Osteoblast (primary cell): ENCODE measurements at regions not wholly inside any gene's neighbourhood (a gene's known extent, or its start where the extent isn't known, plus 50 kb on each side); places are given as distances from the start of the nearest gene placed in this dataset.
"Not testable (repeated sequence)": the region's sequence is repeated elsewhere in the genome, so short reads cannot be mapped to it uniquely, and the experiment has no call there.

Source experiments
- DNase-seq: peaks from one replicate; pipeline ENCODE4 v3.0.0; 2011; ENCODE audit warnings: low spot score, mixed read lengths; ENCODE audit not compliant: insufficient read length; ENCODE audit errors: missing footprints
- H2AFZ ChIP-seq: 2 replicates; pipeline ENCODE4 v1.6.0; 2011; ENCODE audit warnings: mild to moderate bottlenecking, low read length
- H3K27ac ChIP-seq: 2 replicates; pipeline ENCODE4 v1.5.1; 2011; ENCODE audit warnings: mild to moderate bottlenecking, low read depth, low read length, moderate library complexity
- H3K27me3 ChIP-seq: 2 replicates; pipeline ENCODE4 v1.6.0; 2012; ENCODE audit warnings: mild to moderate bottlenecking, control low read depth, inconsistent platforms, low read length, moderate library complexity; ENCODE audit not compliant: insufficient read depth
- H3K36me3 ChIP-seq: 2 replicates; pipeline ENCODE4 v1.5.1; 2011; ENCODE audit warnings: mild to moderate bottlenecking, low read length, control low read depth, moderate library complexity; ENCODE audit not compliant: insufficient read depth
- H3K4me1 ChIP-seq: 2 replicates; pipeline ENCODE4 v1.5.1; 2011; ENCODE audit warnings: mild to moderate bottlenecking, low read length, control low read depth, moderate library complexity; ENCODE audit not compliant: insufficient read depth
- H3K4me2 ChIP-seq: 2 replicates; pipeline ENCODE4 v1.6.0; 2011; ENCODE audit warnings: mild to moderate bottlenecking, low read length; ENCODE audit not compliant: insufficient read depth
- H3K4me3 ChIP-seq: fragments of 200-600 bp; sonication (generic); 3 replicates; pipeline ENCODE4 v1.5.1; 2012; ENCODE audit warnings: mild to moderate bottlenecking, low read length, inconsistent platforms; ENCODE audit not compliant: insufficient read depth
- H3K79me2 ChIP-seq: 2 replicates; pipeline ENCODE4 v1.6.0; 2012; ENCODE audit warnings: mild to moderate bottlenecking, low read length, control low read depth, inconsistent platforms; ENCODE audit not compliant: insufficient read depth
- H3K9me3 ChIP-seq: 2 replicates; pipeline ENCODE4 v1.5.1; 2011; ENCODE audit warnings: low read depth, low read length, control low read depth
- H4K20me1 ChIP-seq: 2 replicates; pipeline ENCODE4 v1.6.0; 2012; ENCODE audit warnings: mild to moderate bottlenecking, low read length, control low read depth; ENCODE audit not compliant: insufficient read depth
- TF ChIP-seq, protein P1 (sequence below): IDR thresholded peaks from 2 replicates; pipeline ENCODE4 v1.5.1; 2011; ENCODE audit warnings: mild to moderate bottlenecking, low read depth, low read length, moderate library complexity; ENCODE audit errors: extremely low read depth

DNA sequence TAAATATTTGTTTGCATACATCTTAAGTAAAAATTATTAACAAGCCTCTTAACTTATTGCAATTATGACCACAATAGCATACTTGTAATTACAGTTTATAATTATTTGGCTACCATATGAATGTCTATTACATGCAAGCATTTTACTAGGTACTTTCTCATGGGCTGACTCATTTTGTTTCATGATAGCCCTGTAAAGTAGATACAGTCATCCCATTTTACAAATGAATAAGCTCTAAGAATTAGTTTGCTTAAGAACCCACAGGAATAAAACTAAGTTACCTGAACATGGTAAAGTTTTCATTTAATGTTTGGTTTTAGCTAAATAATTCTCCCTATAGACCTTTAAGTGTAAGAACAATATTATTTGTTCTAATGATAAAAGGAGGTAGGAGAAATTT lies 126.6 kb upstream of the IZUMO3 start:
- TF ChIP-seq, protein P1, sequence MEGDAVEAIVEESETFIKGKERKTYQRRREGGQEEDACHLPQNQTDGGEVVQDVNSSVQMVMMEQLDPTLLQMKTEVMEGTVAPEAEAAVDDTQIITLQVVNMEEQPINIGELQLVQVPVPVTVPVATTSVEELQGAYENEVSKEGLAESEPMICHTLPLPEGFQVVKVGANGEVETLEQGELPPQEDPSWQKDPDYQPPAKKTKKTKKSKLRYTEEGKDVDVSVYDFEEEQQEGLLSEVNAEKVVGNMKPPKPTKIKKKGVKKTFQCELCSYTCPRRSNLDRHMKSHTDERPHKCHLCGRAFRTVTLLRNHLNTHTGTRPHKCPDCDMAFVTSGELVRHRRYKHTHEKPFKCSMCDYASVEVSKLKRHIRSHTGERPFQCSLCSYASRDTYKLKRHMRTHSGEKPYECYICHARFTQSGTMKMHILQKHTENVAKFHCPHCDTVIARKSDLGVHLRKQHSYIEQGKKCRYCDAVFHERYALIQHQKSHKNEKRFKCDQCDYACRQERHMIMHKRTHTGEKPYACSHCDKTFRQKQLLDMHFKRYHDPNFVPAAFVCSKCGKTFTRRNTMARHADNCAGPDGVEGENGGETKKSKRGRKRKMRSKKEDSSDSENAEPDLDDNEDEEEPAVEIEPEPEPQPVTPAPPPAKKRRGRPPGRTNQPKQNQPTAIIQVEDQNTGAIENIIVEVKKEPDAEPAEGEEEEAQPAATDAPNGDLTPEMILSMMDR: no peak
- H2AFZ ChIP-seq: no peak overlapping the region
- peaks cover 3% of the 10 kb centered on the region for H3K9me3 ChIP-seq
- no peaks in the 10 kb centered on the region for H4K20me1 ChIP-seq
- H3K4me1 ChIP-seq: no peaks in the 10 kb centered on the region
- H3K4me3 ChIP-seq: no peak overlapping the region
- no peaks in the 10 kb centered on the region for H3K79me2 ChIP-seq
- H3K27me3 ChIP-seq: no peaks in the 10 kb centered on the region
- no peaks in the 10 kb centered on the region for H3K36me3 ChIP-seq
- H3K4me2 ChIP-seq: no peak overlapping the region
- no peak overlapping the region for H3K27ac ChIP-seq
- DNase-seq: no peak

DNA sequence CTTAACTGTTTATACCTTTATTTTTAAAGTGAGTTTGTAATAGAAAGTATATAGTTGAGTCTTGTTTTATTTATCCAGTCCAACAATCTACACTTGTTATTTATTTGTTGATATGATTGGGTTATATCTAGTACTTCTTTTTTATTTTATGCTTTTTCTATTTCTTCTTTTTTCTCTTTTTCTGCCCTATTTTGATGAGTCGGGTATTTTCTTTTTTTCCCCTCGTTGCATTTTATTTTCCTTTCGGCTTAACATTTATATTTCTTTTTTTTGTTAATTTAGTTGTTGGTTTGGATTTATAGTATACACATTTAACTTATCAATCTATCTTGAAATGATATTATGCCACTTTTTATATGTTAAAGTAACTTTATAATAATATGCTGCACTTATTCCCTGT lies 111.7 kb upstream of the IZUMO3 start:
- Histone ChIP-seq H3K4me1 (no peaks in the 10 kb centered on the region), H3K36me3 (no peaks in the 10 kb centered on the region), H4K20me1 (no peaks in the 10 kb centered on the region), H3K4me3 (no peak overlapping the region), H3K4me2 (no peak overlapping the region), H3K27me3 (no peaks in the 10 kb centered on the region), H3K27ac (no peak overlapping the region), H2AFZ (no peak overlapping the region), H3K79me2 (no peaks in the 10 kb centered on the region), H3K9me3 (no peaks in the 10 kb centered on the region)
- no peak for DNase-seq
- TF ChIP-seq, protein P1: no peak

DNA sequence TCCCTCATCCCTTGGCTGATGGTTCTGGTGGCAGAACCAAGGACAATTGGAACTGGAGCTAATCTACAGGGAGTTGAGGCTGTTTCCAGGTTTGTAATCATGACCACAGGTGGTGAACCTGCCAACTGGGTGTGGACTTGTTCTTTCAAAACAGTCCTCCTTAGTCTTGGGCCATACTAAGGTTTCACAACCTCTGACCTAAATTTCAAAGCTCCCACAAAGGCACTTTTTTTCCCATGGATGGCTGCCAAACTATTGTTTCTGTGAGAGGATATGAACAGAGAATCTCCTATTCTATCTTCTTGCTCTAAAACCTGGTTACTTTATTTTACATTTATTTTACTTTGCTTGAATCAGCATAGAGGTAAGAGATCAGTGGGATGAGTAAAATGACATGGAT lies 106.5 kb upstream of the IZUMO3 start:
- H3K79me2 ChIP-seq: no peaks in the 10 kb centered on the region
- H3K4me3 ChIP-seq: no peak overlapping the region
- no peaks in the 10 kb centered on the region for H4K20me1 ChIP-seq
- TF ChIP-seq, protein P1: no peak
- no peak overlapping the region for H3K27ac ChIP-seq
- H3K27me3 ChIP-seq: no peaks in the 10 kb centered on the region
- H3K4me1 ChIP-seq: no peaks in the 10 kb centered on the region
- no peak overlapping the region for H2AFZ ChIP-seq
- no peak overlapping the region for H3K4me2 ChIP-seq
- peak; percentile 14 for DNase-seq
- H3K9me3 ChIP-seq: peaks cover 10% of the 10 kb centered on the region
- no peaks in the 10 kb centered on the region for H3K36me3 ChIP-seq

DNA sequence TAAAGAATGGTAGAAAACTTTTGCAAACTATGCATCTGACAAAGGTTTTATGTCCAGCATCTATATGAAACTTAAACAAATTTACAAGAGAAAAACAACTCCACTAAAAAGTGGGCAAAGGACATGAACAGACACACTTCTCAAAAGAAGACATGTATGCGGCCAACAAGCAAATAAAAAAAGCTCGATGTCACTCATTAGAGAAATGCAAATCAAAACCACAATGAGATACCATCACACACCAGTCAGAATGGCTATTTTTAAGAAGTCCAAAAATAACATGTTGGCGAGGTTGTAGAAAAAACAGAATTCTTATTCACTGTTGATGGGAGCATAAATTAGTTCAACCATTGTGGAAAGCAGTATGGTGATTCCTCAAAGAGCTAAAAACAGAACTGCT lies 83.1 kb upstream of the IZUMO3 start:
- not testable (repeated sequence) for H3K9me3 ChIP-seq, H3K4me2 ChIP-seq, H3K36me3 ChIP-seq, DNase-seq, H3K4me1 ChIP-seq, H4K20me1 ChIP-seq, H2AFZ ChIP-seq, H3K27me3 ChIP-seq, H3K4me3 ChIP-seq, H3K79me2 ChIP-seq, H3K27ac ChIP-seq

DNA sequence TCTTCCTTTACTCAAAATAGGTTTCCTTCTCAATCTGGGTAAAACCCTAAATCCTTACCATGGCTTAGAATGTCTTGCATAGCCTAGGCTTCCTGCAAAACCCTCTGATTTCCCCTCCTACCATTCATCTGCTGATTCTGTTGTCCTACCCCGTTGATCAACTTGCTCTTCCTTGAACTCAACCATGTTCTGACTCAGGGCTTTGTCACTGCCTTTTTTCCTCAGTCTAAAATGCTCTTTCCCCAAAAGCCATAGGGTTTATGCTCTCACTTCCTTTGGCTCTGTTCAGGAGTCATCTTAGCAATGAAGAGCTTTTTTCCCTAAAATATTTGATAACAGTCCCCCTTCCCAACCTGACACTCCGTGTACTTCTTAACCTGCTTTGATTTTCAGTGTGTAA lies 79.4 kb upstream of the IZUMO3 start:
- TF ChIP-seq, protein P1: no peak
- Histone ChIP-seq H3K4me1 (no peaks in the 10 kb centered on the region), H2AFZ (no peak overlapping the region), H3K27me3 (no peaks in the 10 kb centered on the region), H3K4me3 (no peak overlapping the region), H3K9me3 (peaks cover 2% of the 10 kb centered on the region), H4K20me1 (no peaks in the 10 kb centered on the region), H3K79me2 (no peaks in the 10 kb centered on the region), H3K4me2 (no peak overlapping the region), H3K36me3 (no peaks in the 10 kb centered on the region), H3K27ac (no peak overlapping the region)
- DNase-seq: no peak
